Astrocyte (in vitro differentiated cells and primary cell): ENCODE measurements at regions not wholly inside any gene's neighbourhood (a gene's known extent, or its start where the extent isn't known, plus 50 kb on each side); places are given as distances from the start of the nearest gene placed in this dataset.

Experiments used
- DNase-seq: peaks from one replicate; pipeline ENCODE4 v3.0.0-alpha.2; 2010; ENCODE audit warnings: low read depth
- FAIRE-seq: peaks from 2 replicates; lab custom pipeline; 2011; peaks lifted over from hg19 to GRCh38; lab: Jason Lieb, UNC
- H2AFZ ChIP-seq: 2 replicates; pipeline ENCODE4 v1.6.0; 2012; ENCODE audit warnings: low read depth, low read length, inconsistent platforms
- H3K27ac ChIP-seq: 2 replicates; pipeline ENCODE4 v1.5.1; 2011; ENCODE audit warnings: low read depth, low read length, inconsistent platforms
- H3K27me3 ChIP-seq: 2 replicates; pipeline ENCODE4 v1.6.0; 2011; ENCODE audit warnings: low read length, inconsistent platforms; ENCODE audit not compliant: insufficient read depth
- H3K36me3 ChIP-seq: 2 replicates; pipeline ENCODE4 v1.5.1; 2011; ENCODE audit warnings: low read length, inconsistent platforms; ENCODE audit not compliant: insufficient read depth
- H3K4me1 ChIP-seq: 2 replicates; pipeline ENCODE4 v1.5.1; 2011; ENCODE audit warnings: low read length, inconsistent platforms; ENCODE audit not compliant: insufficient read depth
- H3K4me2 ChIP-seq: 2 replicates; pipeline ENCODE4 v1.6.0; 2012; ENCODE audit warnings: low read length, inconsistent platforms
- H3K4me3 ChIP-seq: 2 replicates; pipeline ENCODE4 v1.5.1; 2011; ENCODE audit warnings: low read depth, mild to moderate bottlenecking, low read length, inconsistent platforms; ENCODE audit not compliant: insufficient read depth
- H3K79me2 ChIP-seq: 2 replicates; pipeline ENCODE4 v1.6.0; 2012; ENCODE audit warnings: mild to moderate bottlenecking, low read length, inconsistent platforms; ENCODE audit not compliant: insufficient read depth
- H3K9ac ChIP-seq: 2 replicates; pipeline ENCODE4 v1.6.0; 2012; ENCODE audit warnings: mild to moderate bottlenecking, low read length, inconsistent platforms
- H3K9me3 ChIP-seq: 2 replicates; pipeline ENCODE4 v1.5.1; 2012; ENCODE audit warnings: low read depth, mild to moderate bottlenecking, low read length, inconsistent platforms; ENCODE audit not compliant: insufficient read depth
- H4K20me1 ChIP-seq: 2 replicates; pipeline ENCODE4 v1.6.0; 2012; ENCODE audit warnings: low read length, inconsistent platforms; ENCODE audit not compliant: insufficient read depth
- H3K27ac Mint-ChIP-seq: one replicate; pipeline ENCODE4 v1.8.0; 2021; ENCODE audit warnings: mild to moderate bottlenecking, mixed read lengths; ENCODE audit not compliant: unreplicated experiment
- H3K27me3 Mint-ChIP-seq: one replicate; pipeline ENCODE4 v1.8.0; 2021; ENCODE audit warnings: low read depth, mixed read lengths; ENCODE audit not compliant: unreplicated experiment
- H3K36me3 Mint-ChIP-seq: one replicate; pipeline ENCODE4 v1.8.0; 2021; ENCODE audit warnings: low read depth, mixed read lengths; ENCODE audit not compliant: unreplicated experiment
- H3K4me1 Mint-ChIP-seq: one replicate; pipeline ENCODE4 v1.8.0; 2021; ENCODE audit warnings: low read depth, mixed read lengths; ENCODE audit not compliant: unreplicated experiment
- H3K4me3 Mint-ChIP-seq: one replicate; pipeline ENCODE4 v1.8.0; 2021; ENCODE audit warnings: mild to moderate bottlenecking, moderate library complexity, mixed read lengths; ENCODE audit not compliant: unreplicated experiment
- H3K9me3 Mint-ChIP-seq: one replicate; pipeline ENCODE4 v1.8.0; 2021; ENCODE audit warnings: mild to moderate bottlenecking, mixed read lengths; ENCODE audit not compliant: unreplicated experiment
- CTCF ChIP-seq: IDR thresholded peaks from 2 replicates; pipeline ENCODE4 v1.5.1; 2011; ENCODE audit warnings: low read depth, mild to moderate bottlenecking, inconsistent platforms, low read length, moderate library complexity; ENCODE audit not compliant: insufficient read depth
- EZH2 ChIP-seq: IDR thresholded peaks from 2 replicates; pipeline ENCODE4 v1.6.1; 2012; ENCODE audit warnings: mild to moderate bottlenecking, low read length, inconsistent platforms; ENCODE audit not compliant: insufficient read depth

GRCh38 chr18:77482190-77483085 is 232.8 kb downstream of the GALR1 start:
- Mint-ChIP-seq H3K9me3 (peaks cover 5% of the 10 kb centered on the region), H3K27me3 (no peaks in the 10 kb centered on the region), H3K27ac (no peak overlapping the region), H3K4me1 (no peaks in the 10 kb centered on the region), H3K4me3 (no peak overlapping the region), H3K36me3 (no peaks in the 10 kb centered on the region)
- Histone ChIP-seq H3K27me3 (no peaks in the 10 kb centered on the region), H3K9ac (no peak overlapping the region), H2AFZ (no peak overlapping the region), H3K79me2 (no peaks in the 10 kb centered on the region), H4K20me1 (no peaks in the 10 kb centered on the region), H3K27ac (no peak overlapping the region), H3K4me1 (no peaks in the 10 kb centered on the region), H3K4me2 (no peak overlapping the region), H3K36me3 (no peaks in the 10 kb centered on the region), H3K4me3 (no peak overlapping the region), H3K9me3 (no peaks in the 10 kb centered on the region)
- no peak for DNase-seq
- FAIRE-seq, result no peak
- TF ChIP-seq EZH2 (no peak), CTCF (no peak)

GRCh38 chr18:77486985-77487384 is 237.3 kb downstream of the GALR1 start:
- FAIRE-seq (no peak), DNase-seq (no peak)
- Histone ChIP-seq H3K36me3 (no peaks in the 10 kb centered on the region), H3K9me3 (no peaks in the 10 kb centered on the region), H3K4me2 (no peak overlapping the region), H3K9ac (no peak overlapping the region), H3K4me1 (no peaks in the 10 kb centered on the region), H3K79me2 (no peaks in the 10 kb centered on the region), H3K27ac (no peak overlapping the region), H3K27me3 (no peaks in the 10 kb centered on the region), H3K4me3 (no peak overlapping the region), H2AFZ (no peak overlapping the region), H4K20me1 (no peaks in the 10 kb centered on the region)
- peaks cover under 1% of the 10 kb centered on the region for H3K27me3 Mint-ChIP-seq
- peaks cover 2% of the 10 kb centered on the region for H3K9me3 Mint-ChIP-seq
- no peak overlapping the region for H3K27ac Mint-ChIP-seq
- no peaks in the 10 kb centered on the region for H3K4me1 Mint-ChIP-seq
- TF ChIP-seq EZH2, result no peak
- no peak for TF ChIP-seq CTCF
- H3K36me3 Mint-ChIP-seq, result no peaks in the 10 kb centered on the region
- H3K4me3 Mint-ChIP-seq, result no peak overlapping the region
